ENCODE measurements at regions not wholly inside any gene's neighbourhood (a gene's known extent, or its start where the extent isn't known, plus 50 kb on each side); places are given as distances from the start of the nearest gene placed in this dataset.

DNA sequence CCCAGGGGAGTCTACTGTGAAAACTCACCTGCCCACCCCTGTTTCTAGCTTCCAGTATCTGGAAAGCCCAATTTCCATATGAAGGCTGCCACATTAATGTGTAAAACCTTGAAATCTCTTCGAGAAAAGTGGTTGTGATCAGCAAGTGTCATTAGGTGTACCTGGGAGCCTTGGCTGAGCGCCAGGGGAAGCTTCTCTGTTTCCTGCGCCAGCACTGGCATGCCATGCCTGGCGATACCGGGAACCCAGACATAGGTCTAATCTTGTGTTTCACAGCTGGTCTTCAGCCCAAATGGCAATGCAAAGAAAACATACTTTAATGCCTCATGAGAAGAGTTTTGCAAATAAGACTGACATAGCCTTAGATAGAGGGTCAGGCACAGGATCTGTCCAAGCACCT is 101.6 kb downstream of the TENT4A start:
- Histone ChIP-seq H3K4me3 (ENCODE audit: low read depth in 1 of 3, low read length in 3 of 3) (no peak overlapping the region), H3K27me3 (ENCODE audit: control insufficient read depth in 4 of 4, insufficient read depth in 4 of 4, low read length in 3 of 4) (peaks cover 0 to 8% (median 0%) of the 10 kb centered on the region in 4 donors), H3K27ac (ENCODE audit: low read depth in 1 of 2, low read length in 2 of 2) (no peak overlapping the region), H3K9me3 (ENCODE audit: control insufficient read depth in 4 of 4, low read length in 3 of 4) (no peaks in the 10 kb centered on the region), H3K36me3 (ENCODE audit: control insufficient read depth in 4 of 4, insufficient read depth in 3 of 4, low read depth in 1 of 4, low read length in 3 of 4) (no peaks in the 10 kb centered on the region), H3K9ac (ENCODE audit: low read depth in 1 of 2, low read length in 2 of 2) (no peak overlapping the region), H3K4me1 (ENCODE audit: control insufficient read depth in 4 of 4, insufficient read depth in 4 of 4, low read length in 3 of 4) (peaks cover 0 to 10% (median 7%) of the 10 kb centered on the region in 4 donors)
- no peak for DNase-seq (ENCODE audit: low spot score)
- WGBS = 75% methylated on average over 5 of the region's 5 CpGs
- TF ChIP-seq NR2F2 (IDR thresholded peaks at IDR 0.05) (no peak), HNF4A (conservative IDR thresholded peaks at IDR 0.05) (no peak), FOXA2 (IDR thresholded peaks at IDR 0.05) (no peak), RXRA (IDR thresholded peaks at IDR 0.05) (no peak)
- TF ChIP-seq, protein P1, sequence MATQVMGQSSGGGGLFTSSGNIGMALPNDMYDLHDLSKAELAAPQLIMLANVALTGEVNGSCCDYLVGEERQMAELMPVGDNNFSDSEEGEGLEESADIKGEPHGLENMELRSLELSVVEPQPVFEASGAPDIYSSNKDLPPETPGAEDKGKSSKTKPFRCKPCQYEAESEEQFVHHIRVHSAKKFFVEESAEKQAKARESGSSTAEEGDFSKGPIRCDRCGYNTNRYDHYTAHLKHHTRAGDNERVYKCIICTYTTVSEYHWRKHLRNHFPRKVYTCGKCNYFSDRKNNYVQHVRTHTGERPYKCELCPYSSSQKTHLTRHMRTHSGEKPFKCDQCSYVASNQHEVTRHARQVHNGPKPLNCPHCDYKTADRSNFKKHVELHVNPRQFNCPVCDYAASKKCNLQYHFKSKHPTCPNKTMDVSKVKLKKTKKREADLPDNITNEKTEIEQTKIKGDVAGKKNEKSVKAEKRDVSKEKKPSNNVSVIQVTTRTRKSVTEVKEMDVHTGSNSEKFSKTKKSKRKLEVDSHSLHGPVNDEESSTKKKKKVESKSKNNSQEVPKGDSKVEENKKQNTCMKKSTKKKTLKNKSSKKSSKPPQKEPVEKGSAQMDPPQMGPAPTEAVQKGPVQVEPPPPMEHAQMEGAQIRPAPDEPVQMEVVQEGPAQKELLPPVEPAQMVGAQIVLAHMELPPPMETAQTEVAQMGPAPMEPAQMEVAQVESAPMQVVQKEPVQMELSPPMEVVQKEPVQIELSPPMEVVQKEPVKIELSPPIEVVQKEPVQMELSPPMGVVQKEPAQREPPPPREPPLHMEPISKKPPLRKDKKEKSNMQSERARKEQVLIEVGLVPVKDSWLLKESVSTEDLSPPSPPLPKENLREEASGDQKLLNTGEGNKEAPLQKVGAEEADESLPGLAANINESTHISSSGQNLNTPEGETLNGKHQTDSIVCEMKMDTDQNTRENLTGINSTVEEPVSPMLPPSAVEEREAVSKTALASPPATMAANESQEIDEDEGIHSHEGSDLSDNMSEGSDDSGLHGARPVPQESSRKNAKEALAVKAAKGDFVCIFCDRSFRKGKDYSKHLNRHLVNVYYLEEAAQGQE (IDR thresholded peaks at IDR 0.05) = no peak
- TF ChIP-seq, protein P2, sequence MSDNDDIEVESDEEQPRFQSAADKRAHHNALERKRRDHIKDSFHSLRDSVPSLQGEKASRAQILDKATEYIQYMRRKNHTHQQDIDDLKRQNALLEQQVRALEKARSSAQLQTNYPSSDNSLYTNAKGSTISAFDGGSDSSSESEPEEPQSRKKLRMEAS (IDR thresholded peaks at IDR 0.05) = no peak
- TF ChIP-seq, protein P3, sequence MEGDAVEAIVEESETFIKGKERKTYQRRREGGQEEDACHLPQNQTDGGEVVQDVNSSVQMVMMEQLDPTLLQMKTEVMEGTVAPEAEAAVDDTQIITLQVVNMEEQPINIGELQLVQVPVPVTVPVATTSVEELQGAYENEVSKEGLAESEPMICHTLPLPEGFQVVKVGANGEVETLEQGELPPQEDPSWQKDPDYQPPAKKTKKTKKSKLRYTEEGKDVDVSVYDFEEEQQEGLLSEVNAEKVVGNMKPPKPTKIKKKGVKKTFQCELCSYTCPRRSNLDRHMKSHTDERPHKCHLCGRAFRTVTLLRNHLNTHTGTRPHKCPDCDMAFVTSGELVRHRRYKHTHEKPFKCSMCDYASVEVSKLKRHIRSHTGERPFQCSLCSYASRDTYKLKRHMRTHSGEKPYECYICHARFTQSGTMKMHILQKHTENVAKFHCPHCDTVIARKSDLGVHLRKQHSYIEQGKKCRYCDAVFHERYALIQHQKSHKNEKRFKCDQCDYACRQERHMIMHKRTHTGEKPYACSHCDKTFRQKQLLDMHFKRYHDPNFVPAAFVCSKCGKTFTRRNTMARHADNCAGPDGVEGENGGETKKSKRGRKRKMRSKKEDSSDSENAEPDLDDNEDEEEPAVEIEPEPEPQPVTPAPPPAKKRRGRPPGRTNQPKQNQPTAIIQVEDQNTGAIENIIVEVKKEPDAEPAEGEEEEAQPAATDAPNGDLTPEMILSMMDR (IDR thresholded peaks at IDR 0.05; ENCODE audit: low read depth, low read length, missing input control) = no peak
- TF ChIP-seq, protein P4, sequence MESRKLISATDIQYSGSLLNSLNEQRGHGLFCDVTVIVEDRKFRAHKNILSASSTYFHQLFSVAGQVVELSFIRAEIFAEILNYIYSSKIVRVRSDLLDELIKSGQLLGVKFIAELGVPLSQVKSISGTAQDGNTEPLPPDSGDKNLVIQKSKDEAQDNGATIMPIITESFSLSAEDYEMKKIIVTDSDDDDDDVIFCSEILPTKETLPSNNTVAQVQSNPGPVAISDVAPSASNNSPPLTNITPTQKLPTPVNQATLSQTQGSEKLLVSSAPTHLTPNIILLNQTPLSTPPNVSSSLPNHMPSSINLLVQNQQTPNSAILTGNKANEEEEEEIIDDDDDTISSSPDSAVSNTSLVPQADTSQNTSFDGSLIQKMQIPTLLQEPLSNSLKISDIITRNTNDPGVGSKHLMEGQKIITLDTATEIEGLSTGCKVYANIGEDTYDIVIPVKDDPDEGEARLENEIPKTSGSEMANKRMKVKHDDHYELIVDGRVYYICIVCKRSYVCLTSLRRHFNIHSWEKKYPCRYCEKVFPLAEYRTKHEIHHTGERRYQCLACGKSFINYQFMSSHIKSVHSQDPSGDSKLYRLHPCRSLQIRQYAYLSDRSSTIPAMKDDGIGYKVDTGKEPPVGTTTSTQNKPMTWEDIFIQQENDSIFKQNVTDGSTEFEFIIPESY (IDR thresholded peaks at IDR 0.05) = no peak

DNA sequence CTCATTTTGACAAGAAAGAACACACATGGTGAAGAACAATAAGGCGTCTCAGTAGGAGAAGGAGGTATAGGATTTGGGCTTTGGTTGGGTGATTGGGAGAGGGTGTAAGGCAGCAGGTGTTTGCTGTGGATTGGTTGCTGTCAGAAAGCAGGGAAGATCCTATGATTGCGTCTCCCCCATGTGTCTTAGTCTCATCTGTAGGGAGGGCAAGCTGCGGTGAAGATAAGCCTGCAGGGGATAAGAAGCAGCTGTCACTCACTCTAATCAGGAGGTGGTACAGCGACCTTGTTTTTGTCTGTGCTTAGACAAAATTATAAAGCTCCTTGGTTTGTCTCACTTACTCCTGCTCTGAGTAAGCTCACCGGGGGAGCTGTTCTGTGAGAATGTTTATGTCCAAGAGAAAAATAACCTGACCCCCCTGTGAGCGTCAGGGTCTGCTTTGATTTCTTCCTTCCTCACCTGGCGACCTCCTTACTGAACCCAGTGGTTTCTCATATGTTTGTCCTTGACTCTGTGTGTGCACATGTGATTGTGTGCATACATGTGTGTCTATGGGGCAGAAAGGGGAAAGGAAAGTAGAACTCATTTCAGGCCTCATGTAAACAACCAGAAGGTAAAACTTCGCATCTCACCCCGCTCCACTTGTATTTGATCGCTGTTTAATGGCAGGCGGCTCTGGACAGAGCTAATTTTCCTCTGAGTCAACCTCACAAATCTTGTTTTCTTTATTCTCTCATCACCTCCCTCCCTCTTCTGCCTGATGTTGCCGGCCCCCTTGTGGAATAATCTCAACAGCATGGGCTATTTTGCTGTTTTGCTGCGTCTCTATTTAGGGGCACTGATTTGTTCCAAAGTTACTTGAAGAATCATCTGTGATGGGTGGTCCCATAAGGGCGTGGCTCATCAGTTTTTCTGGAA is 105.6 kb downstream of the TENT4A start:
- H3K4me3 ChIP-seq (ENCODE audit: low read depth in 1 of 3, low read length in 3 of 3) = no peak overlapping the region
- H3K9ac ChIP-seq (ENCODE audit: low read depth in 1 of 2, low read length in 2 of 2) = no peak overlapping the region
- TF ChIP-seq HNF4G (IDR thresholded peaks at IDR 0.05) (no peak), RAD21 (IDR thresholded peaks at IDR 0.05) (no peak), NR2F2 (IDR thresholded peaks at IDR 0.05) (no peak), SP1 (IDR thresholded peaks at IDR 0.05) (no peak), JUND (IDR thresholded peaks at IDR 0.05) (no peak), RXRA (IDR thresholded peaks at IDR 0.05) (no peak), FOXA2 (IDR thresholded peaks at IDR 0.05) (no peak), EGR1 (IDR thresholded peaks at IDR 0.05; ENCODE audit: low read depth in 2 of 2) (no peak), GABPA (IDR thresholded peaks at IDR 0.05 in 1 of 2, conservative IDR thresholded peaks at IDR 0.05 in 1 of 2) (no peak), FOXA1 (IDR thresholded peaks at IDR 0.05) (no peak), TAF1 (conservative IDR thresholded peaks at IDR 0.05) (no peak)
- TF ChIP-seq, protein P5, sequence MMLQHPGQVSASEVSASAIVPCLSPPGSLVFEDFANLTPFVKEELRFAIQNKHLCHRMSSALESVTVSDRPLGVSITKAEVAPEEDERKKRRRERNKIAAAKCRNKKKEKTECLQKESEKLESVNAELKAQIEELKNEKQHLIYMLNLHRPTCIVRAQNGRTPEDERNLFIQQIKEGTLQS (IDR thresholded peaks at IDR 0.05) = no peak
- WGBS = 44% methylated on average over 14 of the region's 14 CpGs
- peaks cover 0 to 6% (median 3%) of the 10 kb centered on the region in 4 donors for H3K9me3 ChIP-seq (ENCODE audit: control insufficient read depth in 4 of 4, low read length in 3 of 4)
- DNase-seq (ENCODE audit: low spot score) = no peak
- H3K36me3 ChIP-seq (ENCODE audit: control insufficient read depth in 4 of 4, insufficient read depth in 3 of 4, low read depth in 1 of 4, low read length in 3 of 4) = no peaks in the 10 kb centered on the region
- peaks cover 0 to 8% (median 0%) of the 10 kb centered on the region in 4 donors for H3K27me3 ChIP-seq (ENCODE audit: control insufficient read depth in 4 of 4, insufficient read depth in 4 of 4, low read length in 3 of 4)
- peaks cover 0 to under 1% (median 0%) of the 10 kb centered on the region in 4 donors for H3K4me1 ChIP-seq (ENCODE audit: control insufficient read depth in 4 of 4, insufficient read depth in 4 of 4, low read length in 3 of 4)
- H3K27ac ChIP-seq (ENCODE audit: low read depth in 1 of 2, low read length in 2 of 2) = no peak overlapping the region

All from liver (tissue), 8 donors.